Endothelial cell of umbilical vein (primary cell): ENCODE measurements at regions not wholly inside any gene's neighbourhood (a gene's known extent, or its start where the extent isn't known, plus 50 kb on each side); places are given as distances from the start of the nearest gene placed in this dataset.

ENCODE experiments used
- BruUV-seq: library from RNA; stranded (reverse); fragments of 400-500 nt; replicated peaks from 2 replicates; lab custom pipeline; 2021; lab: Mats Ljungman, UMichigan
- CTCF ChIA-PET: fragments of 300-600, 350-600 bp; sonication (Branson Sonifier 250); formaldehyde crosslinking; loops from one replicate; lab custom pipeline; 2021; ENCODE audit warnings: antibody characterized with exemption, inconsistent platforms; lab: Charles Lee
- POLR2A ChIA-PET: fragments of 300-600, 350-600 bp; sonication (Branson Sonifier 250); formaldehyde crosslinking; loops from one replicate; lab custom pipeline; 2021; ENCODE audit warnings: antibody characterized with exemption, inconsistent platforms; lab: Charles Lee
- DNase-seq: peaks from one replicate; pipeline ENCODE4 v3.0.0-alpha.2; 2011; ENCODE audit warnings: low read depth, low spot score
- FAIRE-seq: peaks from 2 replicates; lab custom pipeline; 2011; peaks lifted over from hg19 to GRCh38; lab: Jason Lieb, UNC
- H2AFZ ChIP-seq: 2 replicates; pipeline ENCODE4 v1.6.0; 2012; ENCODE audit warnings: low read depth, low read length, control low read depth, inconsistent platforms
- H3K27ac ChIP-seq: 2 replicates; pipeline ENCODE4 v1.5.1; 2011; ENCODE audit warnings: low read depth, mild to moderate bottlenecking, control low read depth, low read length, moderate library complexity; ENCODE audit not compliant: insufficient read depth
- H3K27me3 ChIP-seq, 2 experiments: 2 replicates each; pipeline versions ENCODE4 v1.6.0 to v1.6.1; 2011; ENCODE audit warnings: low read length in 2 of 2, mixed read lengths in 1 of 2; ENCODE audit not compliant: control insufficient read depth in 2 of 2, insufficient read depth in 2 of 2
- H3K36me3 ChIP-seq, 2 experiments: 2 replicates in 1 of 2; 3 replicates in 1 of 2; pipeline ENCODE4 v1.5.1; 2011; ENCODE audit warnings: low read length in 2 of 2, mild to moderate bottlenecking in 1 of 2, moderate library complexity in 1 of 2; ENCODE audit not compliant: control insufficient read depth in 2 of 2, insufficient read depth in 2 of 2; ENCODE audit errors: extremely low read depth in 1 of 2
- H3K4me1 ChIP-seq: 3 replicates; pipeline ENCODE4 v1.5.1; 2011; ENCODE audit warnings: mild to moderate bottlenecking, low read length; ENCODE audit not compliant: control insufficient read depth, insufficient read depth; ENCODE audit errors: extremely low read depth
- H3K4me2 ChIP-seq: 2 replicates; pipeline ENCODE4 v1.6.1; 2011; ENCODE audit warnings: low read length, control low read depth, mixed read lengths; ENCODE audit not compliant: insufficient read depth
- H3K4me3 ChIP-seq, 3 experiments: fragments of 200-600 bp in 1 of 3; sonication (generic), shearing (Covaris generic) in 1 of 3; replicated peaks in 1 of 3; 2 replicates each; pipeline ENCODE4 v1.5.1; 2011 to 2016; ENCODE audit warnings: control low read depth in 3 of 3, low read length in 3 of 3, mild to moderate bottlenecking in 2 of 3, inconsistent platforms in 1 of 3, low read depth in 1 of 3, moderate library complexity in 1 of 3; ENCODE audit not compliant: insufficient read depth in 1 of 3
- H3K79me2 ChIP-seq: 2 replicates; pipeline ENCODE4 v1.6.0; 2012; ENCODE audit warnings: low read length, inconsistent platforms; ENCODE audit not compliant: control insufficient read depth, insufficient read depth
- H3K9ac ChIP-seq: replicated peaks from 2 replicates; pipeline ENCODE3; 2011; ENCODE audit warnings: low read length, control low read depth; ENCODE audit not compliant: insufficient read depth; ENCODE audit errors: extremely low read depth
- H3K9me1 ChIP-seq: replicated peaks from 3 replicates; pipeline ENCODE4 v1.6.0; 2011; ENCODE audit warnings: mild to moderate bottlenecking, low read length; ENCODE audit not compliant: control insufficient read depth, insufficient read depth; ENCODE audit errors: extremely low read depth
- H3K9me3 ChIP-seq: replicated peaks from 2 replicates; pipeline ENCODE4 v1.5.1; 2012; ENCODE audit warnings: low read length, inconsistent platforms; ENCODE audit not compliant: control insufficient read depth, insufficient read depth
- H4K20me1 ChIP-seq: replicated peaks from 2 replicates; pipeline ENCODE3; 2011; ENCODE audit warnings: mild to moderate bottlenecking, low read length; ENCODE audit not compliant: control insufficient read depth, insufficient read depth; ENCODE audit errors: extremely low read depth
- EZH2 ChIP-seq: IDR thresholded peaks from 2 replicates; pipeline ENCODE4 v1.6.1; 2012; ENCODE audit warnings: borderline replicate concordance, low read depth, mild to moderate bottlenecking, moderate library complexity, low read length, inconsistent platforms; ENCODE audit not compliant: severe bottlenecking
- FOS ChIP-seq: IDR thresholded peaks from 2 replicates; pipeline ENCODE4 v1.6.1; 2011; ENCODE audit warnings: mild to moderate bottlenecking, low read length, moderate library complexity, borderline replicate concordance; ENCODE audit not compliant: insufficient read depth
- GATA2 ChIP-seq: IDR thresholded peaks from 2 replicates; pipeline ENCODE4 v1.7.0; 2011; ENCODE audit warnings: low read depth, mild to moderate bottlenecking, moderate library complexity, mixed read lengths, low read length; ENCODE audit not compliant: insufficient read length, insufficient read depth
- JUN ChIP-seq: IDR thresholded peaks from 2 replicates; pipeline ENCODE4 v1.6.1; 2011; ENCODE audit warnings: borderline replicate concordance, low read depth; ENCODE audit not compliant: insufficient read length, insufficient read depth
- MYC ChIP-seq: IDR thresholded peaks from one replicate; pipeline ENCODE4 v1.6.1; 2011; ENCODE audit warnings: mild to moderate bottlenecking, low read depth, low read length
- POLR2A ChIP-seq: IDR thresholded peaks from 2 replicates; pipeline ENCODE4 v1.6.1; 2012; ENCODE audit warnings: low read depth, mild to moderate bottlenecking, control low read depth, low read length
- POLR2AphosphoS5 ChIP-seq: IDR thresholded peaks from 2 replicates; pipeline ENCODE4 v1.6.1; 2012; ENCODE audit warnings: low read depth, mild to moderate bottlenecking, control low read depth, low read length, moderate library complexity; ENCODE audit not compliant: insufficient read depth
- dilution Hi-C: fragments of 300-500 bp; cut with MboI; formaldehyde crosslinking; loops from one replicate; pipeline ENCODE4 v1.15.0; 2019; ENCODE audit warnings: low sequenced_read_pairs; ENCODE audit not compliant: extremely low pct_ligation_motif_present
- intact Hi-C: fragments of 100-400 bp; cut with micrococcal nuclease; formaldehyde crosslinking; loops from one replicate; pipeline ENCODE4 v1.10.0; 2022
- TF ChIP-seq, protein P1 (sequence below): IDR thresholded peaks from 2 replicates; pipeline ENCODE4 v1.6.1; 2011; ENCODE audit not compliant: insufficient read depth, insufficient read length
- TF ChIP-seq, protein P2 (sequence below), 2 donors: IDR thresholded peaks; 1 replicate in 1 of 2; 2 replicates in 1 of 2; pipeline ENCODE4 v1.5.1; 2011; ENCODE audit warnings: low read length in 2 of 2, mild to moderate bottlenecking in 2 of 2, moderate library complexity in 2 of 2, control low read depth in 1 of 2, inconsistent platforms in 1 of 2, low read depth in 1 of 2; ENCODE audit not compliant: insufficient read depth in 1 of 2; ENCODE audit errors: extremely low read depth in 1 of 2

DNA sequence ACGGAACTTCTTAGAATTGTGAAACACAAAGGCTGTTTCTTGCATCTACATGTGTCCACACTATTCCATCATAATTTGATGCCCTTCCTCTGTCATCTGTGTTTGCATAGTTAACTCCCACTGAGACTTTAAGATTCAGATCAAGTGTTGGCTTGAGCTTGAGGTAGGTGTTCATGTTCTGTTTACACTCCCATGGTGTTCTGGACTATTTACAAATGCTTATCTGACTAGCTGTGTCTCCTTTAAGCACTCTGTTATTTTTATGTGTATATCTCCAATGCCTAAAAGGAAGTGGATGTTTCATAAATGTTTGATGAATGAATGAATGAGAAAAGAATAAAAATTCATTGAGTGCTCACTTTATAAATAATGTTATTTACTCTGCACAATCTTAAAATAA is 622.7 kb downstream of the RAB28 start:
- Histone ChIP-seq H3K9me1 (no peaks in the 10 kb centered on the region), H2AFZ (no peak overlapping the region), H3K27ac (no peak overlapping the region), H4K20me1 (no peaks in the 10 kb centered on the region), H3K36me3 (no peaks in the 10 kb centered on the region), H3K9me3 (no peaks in the 10 kb centered on the region), H3K79me2 (no peaks in the 10 kb centered on the region), H3K9ac (no peak overlapping the region), H3K4me3 (no peak overlapping the region), H3K4me2 (no peak overlapping the region), H3K27me3 (no peaks in the 10 kb centered on the region), H3K4me1 (no peaks in the 10 kb centered on the region)
- DNase-seq (no peak), FAIRE-seq (no peak)
- ChIA-PET CTCF (interaction anchor here (0.9 kb wide), 1 partner anchor 687 kb away, joined by 3 read pairs; no protein-coding TSS in a partner anchor), POLR2A (no interaction called here)
- BruUV-seq = no TSS peak
- dilution Hi-C loops (no loop called here), intact Hi-C loops (no loop called here)
- TF ChIP-seq, protein P1, sequence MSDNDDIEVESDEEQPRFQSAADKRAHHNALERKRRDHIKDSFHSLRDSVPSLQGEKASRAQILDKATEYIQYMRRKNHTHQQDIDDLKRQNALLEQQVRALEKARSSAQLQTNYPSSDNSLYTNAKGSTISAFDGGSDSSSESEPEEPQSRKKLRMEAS = no peak
- TF ChIP-seq EZH2 = no peak
- no peak for TF ChIP-seq MYC
- no peak for TF ChIP-seq POLR2AphosphoS5
- no peak for TF ChIP-seq GATA2
- TF ChIP-seq, protein P2, sequence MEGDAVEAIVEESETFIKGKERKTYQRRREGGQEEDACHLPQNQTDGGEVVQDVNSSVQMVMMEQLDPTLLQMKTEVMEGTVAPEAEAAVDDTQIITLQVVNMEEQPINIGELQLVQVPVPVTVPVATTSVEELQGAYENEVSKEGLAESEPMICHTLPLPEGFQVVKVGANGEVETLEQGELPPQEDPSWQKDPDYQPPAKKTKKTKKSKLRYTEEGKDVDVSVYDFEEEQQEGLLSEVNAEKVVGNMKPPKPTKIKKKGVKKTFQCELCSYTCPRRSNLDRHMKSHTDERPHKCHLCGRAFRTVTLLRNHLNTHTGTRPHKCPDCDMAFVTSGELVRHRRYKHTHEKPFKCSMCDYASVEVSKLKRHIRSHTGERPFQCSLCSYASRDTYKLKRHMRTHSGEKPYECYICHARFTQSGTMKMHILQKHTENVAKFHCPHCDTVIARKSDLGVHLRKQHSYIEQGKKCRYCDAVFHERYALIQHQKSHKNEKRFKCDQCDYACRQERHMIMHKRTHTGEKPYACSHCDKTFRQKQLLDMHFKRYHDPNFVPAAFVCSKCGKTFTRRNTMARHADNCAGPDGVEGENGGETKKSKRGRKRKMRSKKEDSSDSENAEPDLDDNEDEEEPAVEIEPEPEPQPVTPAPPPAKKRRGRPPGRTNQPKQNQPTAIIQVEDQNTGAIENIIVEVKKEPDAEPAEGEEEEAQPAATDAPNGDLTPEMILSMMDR (IDR thresholded peaks at IDR 0.05; ENCODE audit: extremely low read depth in 1 of 2, insufficient read depth in 1 of 2, low read depth in 1 of 2, low read length in 2 of 2) = no peak
- TF ChIP-seq POLR2A = no peak
- no peak for TF ChIP-seq FOS
- TF ChIP-seq JUN = no peak
